ENCODE measurements at regions not wholly inside any gene's neighbourhood (a gene's known extent, or its start where the extent isn't known, plus 50 kb on each side); places are given as distances from the start of the nearest gene placed in this dataset.

DNA sequence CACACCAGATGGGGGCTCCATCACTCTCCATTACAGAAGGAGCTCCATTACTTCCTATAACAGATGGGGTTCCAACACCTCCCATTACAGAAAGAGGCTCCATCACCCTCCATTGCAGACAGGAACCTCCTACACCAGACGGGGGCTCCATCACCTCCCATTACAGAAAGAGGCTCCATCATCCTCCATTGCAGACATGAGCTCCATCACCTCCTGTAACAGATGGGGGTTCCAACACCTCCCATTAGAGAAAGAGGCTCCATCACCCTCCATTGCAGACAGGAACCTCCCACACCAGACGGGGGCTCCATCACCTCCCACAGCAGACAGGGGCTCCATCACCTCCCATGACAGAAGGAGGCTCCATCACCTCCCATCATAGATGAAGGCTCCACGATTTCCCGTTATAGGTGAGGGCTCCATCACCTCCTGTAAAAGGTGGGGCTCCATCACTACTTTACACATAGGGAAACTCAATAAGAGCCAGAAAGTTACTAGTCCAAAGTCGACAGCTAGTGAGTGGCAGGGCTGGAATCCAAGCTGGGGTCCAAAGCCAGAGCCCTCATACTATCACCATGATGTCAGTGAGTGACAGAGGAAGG, 224.8 kb downstream of the RBFOX3 start:
- no peak overlapping the region for H3K27ac ChIP-seq (ENCODE audit: low read length)
- no peak for DNase-seq (ENCODE audit: low read depth, low spot score)
- ChIA-PET POLR2A (interaction anchor here (0.7 kb wide), 1 partner anchor 214 kb away, joined by 5 read pairs; no protein-coding TSS in a partner anchor), CTCF (interaction anchor here (0.7 kb wide), 1 partner anchor 195 kb away, joined by 3 read pairs; no protein-coding TSS in a partner anchor)
- BruUV-seq (replicated peaks): no TSS peak
- H3K4me3 ChIP-seq (ENCODE audit: low read depth in 2 of 2, low read length in 2 of 2): no peak overlapping the region
- no peaks in the 10 kb centered on the region; the same call in 1 of the 2 replicates for H3K36me3 ChIP-seq (ENCODE audit: control insufficient read depth, insufficient read depth, low read length)
- ATAC-seq: no peak
- intact Hi-C loops (cut with micrococcal nuclease; ENCODE audit: unreplicated experiment): no loop called here
- in situ Hi-C loops (cut with HindIII; ENCODE audit: low pct_unique_long_range_greater_than_20kb, low sequenced_read_pairs): no loop called here
- H3K9me3 ChIP-seq (ENCODE audit: control insufficient read depth, insufficient read depth, low read depth, low read length): no peaks in the 10 kb centered on the region
- H3K27me3 ChIP-seq (ENCODE audit: control insufficient read depth, insufficient read depth, low read length): peaks cover 31% of the 10 kb centered on the region
- TF ChIP-seq POLR2AphosphoS5 (IDR thresholded peaks at IDR 0.05; ENCODE audit: low read depth, low read length): no peak
- no peak for TF ChIP-seq TCF7L2 (IDR thresholded peaks at IDR 0.05; ENCODE audit: low read depth, low read length)
- TF ChIP-seq, protein P1, sequence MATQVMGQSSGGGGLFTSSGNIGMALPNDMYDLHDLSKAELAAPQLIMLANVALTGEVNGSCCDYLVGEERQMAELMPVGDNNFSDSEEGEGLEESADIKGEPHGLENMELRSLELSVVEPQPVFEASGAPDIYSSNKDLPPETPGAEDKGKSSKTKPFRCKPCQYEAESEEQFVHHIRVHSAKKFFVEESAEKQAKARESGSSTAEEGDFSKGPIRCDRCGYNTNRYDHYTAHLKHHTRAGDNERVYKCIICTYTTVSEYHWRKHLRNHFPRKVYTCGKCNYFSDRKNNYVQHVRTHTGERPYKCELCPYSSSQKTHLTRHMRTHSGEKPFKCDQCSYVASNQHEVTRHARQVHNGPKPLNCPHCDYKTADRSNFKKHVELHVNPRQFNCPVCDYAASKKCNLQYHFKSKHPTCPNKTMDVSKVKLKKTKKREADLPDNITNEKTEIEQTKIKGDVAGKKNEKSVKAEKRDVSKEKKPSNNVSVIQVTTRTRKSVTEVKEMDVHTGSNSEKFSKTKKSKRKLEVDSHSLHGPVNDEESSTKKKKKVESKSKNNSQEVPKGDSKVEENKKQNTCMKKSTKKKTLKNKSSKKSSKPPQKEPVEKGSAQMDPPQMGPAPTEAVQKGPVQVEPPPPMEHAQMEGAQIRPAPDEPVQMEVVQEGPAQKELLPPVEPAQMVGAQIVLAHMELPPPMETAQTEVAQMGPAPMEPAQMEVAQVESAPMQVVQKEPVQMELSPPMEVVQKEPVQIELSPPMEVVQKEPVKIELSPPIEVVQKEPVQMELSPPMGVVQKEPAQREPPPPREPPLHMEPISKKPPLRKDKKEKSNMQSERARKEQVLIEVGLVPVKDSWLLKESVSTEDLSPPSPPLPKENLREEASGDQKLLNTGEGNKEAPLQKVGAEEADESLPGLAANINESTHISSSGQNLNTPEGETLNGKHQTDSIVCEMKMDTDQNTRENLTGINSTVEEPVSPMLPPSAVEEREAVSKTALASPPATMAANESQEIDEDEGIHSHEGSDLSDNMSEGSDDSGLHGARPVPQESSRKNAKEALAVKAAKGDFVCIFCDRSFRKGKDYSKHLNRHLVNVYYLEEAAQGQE (IDR thresholded peaks at IDR 0.05; ENCODE audit: insufficient read depth in 1 of 2, low read depth in 2 of 2, low read length in 1 of 2): no peak
- TF ChIP-seq SIN3A (IDR thresholded peaks at IDR 0.05; ENCODE audit: borderline replicate concordance, insufficient read depth, low read depth, low read length): no peak
- TF ChIP-seq, protein P2, sequence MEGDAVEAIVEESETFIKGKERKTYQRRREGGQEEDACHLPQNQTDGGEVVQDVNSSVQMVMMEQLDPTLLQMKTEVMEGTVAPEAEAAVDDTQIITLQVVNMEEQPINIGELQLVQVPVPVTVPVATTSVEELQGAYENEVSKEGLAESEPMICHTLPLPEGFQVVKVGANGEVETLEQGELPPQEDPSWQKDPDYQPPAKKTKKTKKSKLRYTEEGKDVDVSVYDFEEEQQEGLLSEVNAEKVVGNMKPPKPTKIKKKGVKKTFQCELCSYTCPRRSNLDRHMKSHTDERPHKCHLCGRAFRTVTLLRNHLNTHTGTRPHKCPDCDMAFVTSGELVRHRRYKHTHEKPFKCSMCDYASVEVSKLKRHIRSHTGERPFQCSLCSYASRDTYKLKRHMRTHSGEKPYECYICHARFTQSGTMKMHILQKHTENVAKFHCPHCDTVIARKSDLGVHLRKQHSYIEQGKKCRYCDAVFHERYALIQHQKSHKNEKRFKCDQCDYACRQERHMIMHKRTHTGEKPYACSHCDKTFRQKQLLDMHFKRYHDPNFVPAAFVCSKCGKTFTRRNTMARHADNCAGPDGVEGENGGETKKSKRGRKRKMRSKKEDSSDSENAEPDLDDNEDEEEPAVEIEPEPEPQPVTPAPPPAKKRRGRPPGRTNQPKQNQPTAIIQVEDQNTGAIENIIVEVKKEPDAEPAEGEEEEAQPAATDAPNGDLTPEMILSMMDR (IDR thresholded peaks at IDR 0.05): no peak
- H3K4me1 ChIP-seq (ENCODE audit: control insufficient read depth, insufficient read depth, low read length): no peaks in the 10 kb centered on the region

DNA sequence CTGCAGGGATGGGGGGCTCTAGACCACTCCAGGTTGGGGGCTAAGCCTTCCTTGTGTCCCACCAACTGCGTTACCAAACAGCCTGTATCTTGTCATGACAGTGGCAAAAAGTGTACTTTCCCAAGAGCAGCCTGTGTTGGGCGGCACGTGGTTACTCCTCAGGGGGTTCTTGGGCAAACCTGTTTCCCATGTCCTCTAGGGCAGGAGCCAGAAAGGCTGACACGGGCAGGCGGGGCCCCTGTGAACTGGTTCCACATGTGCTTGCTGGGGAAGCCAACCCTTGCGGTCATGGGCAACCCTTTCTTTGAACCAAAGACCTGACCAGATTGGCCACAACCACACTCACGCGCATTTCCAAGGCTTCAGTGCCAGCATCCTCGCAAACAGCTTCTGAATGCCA, 228.5 kb downstream of the RBFOX3 start:
- Histone ChIP-seq H3K4me1 (ENCODE audit: control insufficient read depth, insufficient read depth, low read length) (no peaks in the 10 kb centered on the region), H3K36me3 (ENCODE audit: control insufficient read depth, insufficient read depth, low read length) (no peaks in the 10 kb centered on the region), H3K27me3 (ENCODE audit: control insufficient read depth, insufficient read depth, low read length) (peaks cover 53% of the 10 kb centered on the region), H3K4me3 (ENCODE audit: low read depth in 2 of 2, low read length in 2 of 2) (no peak overlapping the region), H3K27ac (ENCODE audit: low read length) (no peak overlapping the region), H3K9me3 (ENCODE audit: control insufficient read depth, insufficient read depth, low read depth, low read length) (no peaks in the 10 kb centered on the region)
- intact Hi-C loops (cut with micrococcal nuclease; ENCODE audit: unreplicated experiment): no loop called here
- POLR2A ChIA-PET: no interaction called here
- no TSS peak for BruUV-seq (replicated peaks)
- CTCF ChIA-PET: interaction anchor here (0.6 kb wide), 1 partner anchor 289 kb away, joined by 6 read pairs; no protein-coding TSS in a partner anchor
- in situ Hi-C loops (cut with HindIII; ENCODE audit: low pct_unique_long_range_greater_than_20kb, low sequenced_read_pairs): no loop called here
- no peak for ATAC-seq
- DNase-seq (ENCODE audit: low read depth, low spot score): no peak
- TF ChIP-seq, protein P2 (IDR thresholded peaks at IDR 0.05): no peak
- no peak for TF ChIP-seq TCF7L2 (IDR thresholded peaks at IDR 0.05; ENCODE audit: low read depth, low read length)
- TF ChIP-seq, protein P1 (IDR thresholded peaks at IDR 0.05; ENCODE audit: insufficient read depth in 1 of 2, low read depth in 2 of 2, low read length in 1 of 2): no peak
- TF ChIP-seq SIN3A (IDR thresholded peaks at IDR 0.05; ENCODE audit: borderline replicate concordance, insufficient read depth, low read depth, low read length): no peak
- TF ChIP-seq POLR2AphosphoS5 (IDR thresholded peaks at IDR 0.05; ENCODE audit: low read depth, low read length): no peak
